Glutamatergic neuron (in vitro differentiated cells): ENCODE measurements at regions not wholly inside any gene's neighbourhood (a gene's known extent, or its start where the extent isn't known, plus 50 kb on each side); places are given as distances from the start of the nearest gene placed in this dataset.
"Not testable (repeated sequence)": the region's sequence is repeated elsewhere in the genome, so short reads cannot be mapped to it uniquely, and the experiment has no call there.

Source experiments
- DNase-seq: peaks from one replicate; pipeline ENCODE4 v3.0.0; 2022
- H3K27ac Mint-ChIP-seq: one replicate; pipeline ENCODE4 v1.8.0; 2020; ENCODE audit warnings: mild to moderate bottlenecking, mixed read lengths, inconsistent platforms; ENCODE audit not compliant: unreplicated experiment
- H3K27me3 Mint-ChIP-seq: one replicate; pipeline ENCODE4 v1.8.0; 2020; ENCODE audit warnings: mild to moderate bottlenecking, moderate library complexity, mixed read lengths, inconsistent platforms; ENCODE audit not compliant: unreplicated experiment
- H3K36me3 Mint-ChIP-seq: one replicate; pipeline ENCODE4 v1.8.0; 2020; ENCODE audit warnings: mild to moderate bottlenecking, mixed read lengths, inconsistent platforms; ENCODE audit not compliant: unreplicated experiment
- H3K4me1 Mint-ChIP-seq: one replicate; pipeline ENCODE4 v1.8.0; 2020; ENCODE audit warnings: mild to moderate bottlenecking, low read depth, mixed read lengths, inconsistent platforms; ENCODE audit not compliant: unreplicated experiment
- H3K4me3 Mint-ChIP-seq: one replicate; pipeline ENCODE4 v1.8.0; 2020; ENCODE audit warnings: mild to moderate bottlenecking, mixed read lengths, inconsistent platforms; ENCODE audit not compliant: unreplicated experiment
- H3K9me3 Mint-ChIP-seq: one replicate; pipeline ENCODE4 v1.8.0; 2020; ENCODE audit warnings: mild to moderate bottlenecking, moderate library complexity, mixed read lengths, inconsistent platforms; ENCODE audit not compliant: unreplicated experiment
- CTCF ChIP-seq: fragments of 200-600 bp; sonication (generic); IDR thresholded peaks from one replicate; pipeline ENCODE4 v1.5.0; 2021; ENCODE audit not compliant: partially characterized antibody, unreplicated experiment

GRCh38 chr3:75294124-75294523, 370.0 kb upstream of the FRG2C start:
- Mint-ChIP-seq H3K27ac (no peak overlapping the region), H3K36me3 (peaks cover 5% of the 10 kb centered on the region), H3K4me3 (no peak overlapping the region), H3K27me3 (no peaks in the 10 kb centered on the region), H3K9me3 (no peaks in the 10 kb centered on the region), H3K4me1 (no peaks in the 10 kb centered on the region)
- TF ChIP-seq CTCF = peak; percentile 62
- DNase-seq = peak; percentile 70

- H3K27ac Mint-ChIP-seq = no peak overlapping the region
- no peak for DNase-seq
- no peaks in the 10 kb centered on the region for H3K4me1 Mint-ChIP-seq
- H3K36me3 Mint-ChIP-seq = peaks cover 5% of the 10 kb centered on the region
- H3K9me3 Mint-ChIP-seq = no peaks in the 10 kb centered on the region
- no peak for TF ChIP-seq CTCF
- H3K27me3 Mint-ChIP-seq = no peaks in the 10 kb centered on the region
- no peak overlapping the region for H3K4me3 Mint-ChIP-seq
Measured at GRCh38 chr3:75295013-75295412, 369.1 kb upstream of the FRG2C start.

- H3K27ac Mint-ChIP-seq = no peak overlapping the region
- no peaks in the 10 kb centered on the region for H3K4me1 Mint-ChIP-seq
- H3K9me3 Mint-ChIP-seq = no peaks in the 10 kb centered on the region
- H3K4me3 Mint-ChIP-seq = no peak overlapping the region
- no peak for TF ChIP-seq CTCF
- H3K36me3 Mint-ChIP-seq = peaks cover 5% of the 10 kb centered on the region
- no peak for DNase-seq
- H3K27me3 Mint-ChIP-seq = no peaks in the 10 kb centered on the region
Measured at GRCh38 chr3:75296858-75297257, 367.3 kb upstream of the FRG2C start.

GRCh38 chr3:75300606-75301005, 363.5 kb upstream of the FRG2C start:
- H3K27ac Mint-ChIP-seq = no peak overlapping the region
- H3K9me3 Mint-ChIP-seq = no peaks in the 10 kb centered on the region
- no peaks in the 10 kb centered on the region for H3K27me3 Mint-ChIP-seq
- no peak overlapping the region for H3K4me3 Mint-ChIP-seq
- peaks cover 5% of the 10 kb centered on the region for H3K36me3 Mint-ChIP-seq
- no peak for TF ChIP-seq CTCF
- no peaks in the 10 kb centered on the region for H3K4me1 Mint-ChIP-seq
- no peak for DNase-seq

- not testable (repeated sequence) for H3K27ac Mint-ChIP-seq, H3K4me1 Mint-ChIP-seq, H3K27me3 Mint-ChIP-seq, H3K36me3 Mint-ChIP-seq, H3K9me3 Mint-ChIP-seq, DNase-seq, H3K4me3 Mint-ChIP-seq
Measured at GRCh38 chr3:75301050-75301449, 363.1 kb upstream of the FRG2C start.

GRCh38 chr3:75303741-75304140, 360.4 kb upstream of the FRG2C start:
- DNase-seq = no peak
- H3K9me3 Mint-ChIP-seq = no peaks in the 10 kb centered on the region
- no peak for TF ChIP-seq CTCF
- H3K27me3 Mint-ChIP-seq = no peaks in the 10 kb centered on the region
- H3K4me1 Mint-ChIP-seq = no peaks in the 10 kb centered on the region
- H3K27ac Mint-ChIP-seq = no peak overlapping the region
- H3K36me3 Mint-ChIP-seq = peaks cover 1% of the 10 kb centered on the region
- no peak overlapping the region for H3K4me3 Mint-ChIP-seq
